ENCODE measurements at regions not wholly inside any gene's neighbourhood (a gene's known extent, or its start where the extent isn't known, plus 50 kb on each side); places are given as distances from the start of the nearest gene placed in this dataset.

GRCh38 chr16:61182391-61182790 lies 853.8 kb downstream of the CDH8 start:
- TF ChIP-seq, protein P1, sequence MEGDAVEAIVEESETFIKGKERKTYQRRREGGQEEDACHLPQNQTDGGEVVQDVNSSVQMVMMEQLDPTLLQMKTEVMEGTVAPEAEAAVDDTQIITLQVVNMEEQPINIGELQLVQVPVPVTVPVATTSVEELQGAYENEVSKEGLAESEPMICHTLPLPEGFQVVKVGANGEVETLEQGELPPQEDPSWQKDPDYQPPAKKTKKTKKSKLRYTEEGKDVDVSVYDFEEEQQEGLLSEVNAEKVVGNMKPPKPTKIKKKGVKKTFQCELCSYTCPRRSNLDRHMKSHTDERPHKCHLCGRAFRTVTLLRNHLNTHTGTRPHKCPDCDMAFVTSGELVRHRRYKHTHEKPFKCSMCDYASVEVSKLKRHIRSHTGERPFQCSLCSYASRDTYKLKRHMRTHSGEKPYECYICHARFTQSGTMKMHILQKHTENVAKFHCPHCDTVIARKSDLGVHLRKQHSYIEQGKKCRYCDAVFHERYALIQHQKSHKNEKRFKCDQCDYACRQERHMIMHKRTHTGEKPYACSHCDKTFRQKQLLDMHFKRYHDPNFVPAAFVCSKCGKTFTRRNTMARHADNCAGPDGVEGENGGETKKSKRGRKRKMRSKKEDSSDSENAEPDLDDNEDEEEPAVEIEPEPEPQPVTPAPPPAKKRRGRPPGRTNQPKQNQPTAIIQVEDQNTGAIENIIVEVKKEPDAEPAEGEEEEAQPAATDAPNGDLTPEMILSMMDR (IDR thresholded peaks at IDR 0.05): no peak
- TF ChIP-seq POLR2A (IDR thresholded peaks at IDR 0.05; ENCODE audit: low read depth) (no peak), EP300 (IDR thresholded peaks at IDR 0.05) (no peak), POLR2AphosphoS5 (IDR thresholded peaks at IDR 0.05) (no peak)
